ENCODE measurements at regions not wholly inside any gene's neighbourhood (a gene's known extent, or its start where the extent isn't known, plus 50 kb on each side); places are given as distances from the start of the nearest gene placed in this dataset.

DNA sequence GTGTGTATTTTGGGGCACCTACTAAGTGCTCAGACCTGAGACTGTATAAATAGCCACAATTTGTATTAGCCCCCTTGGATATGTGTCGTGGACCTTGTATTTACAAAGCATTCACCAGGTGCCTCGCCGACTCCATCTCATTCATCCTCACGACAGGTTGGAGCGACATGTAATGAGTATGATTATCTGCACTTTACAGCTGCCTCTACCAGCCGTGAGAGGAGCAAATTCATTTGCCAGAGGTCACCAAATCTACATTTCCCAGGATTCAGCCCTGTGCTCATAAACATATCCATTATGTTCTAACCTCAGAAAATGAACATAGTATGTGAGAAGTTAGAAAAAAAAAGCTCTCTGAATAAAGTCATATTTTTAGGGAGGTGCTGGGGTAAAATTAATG is 167.4 kb downstream of the ZDHHC21 start:
- Histone ChIP-seq H3K27ac (ENCODE audit: insufficient read length, low read depth, low read length) (no peak overlapping the region), H3T11ph (ENCODE audit: low read length) (no peak overlapping the region), H3K4me2 (ENCODE audit: insufficient read depth, insufficient read length, low read length) (no peak overlapping the region), H2BK5ac (ENCODE audit: insufficient read length, low read length) (no peak overlapping the region), H3K27me3 (ENCODE audit: insufficient read depth, low read length) (no peaks in the 10 kb centered on the region), H2AFZ (ENCODE audit: low read length) (no peak overlapping the region), H2BK15ac (ENCODE audit: low read depth, low read length) (no peak overlapping the region), H2BK12ac (ENCODE audit: insufficient read length, low read depth, low read length) (no peak overlapping the region), H3K9ac (ENCODE audit: extremely low read depth, insufficient read length, low read length) (no peak overlapping the region), H3K23ac (ENCODE audit: insufficient read length, low read depth, low read length) (no peak overlapping the region), H3K18ac (ENCODE audit: insufficient read length, low read depth, low read length) (no peak overlapping the region), H3K9me3 (ENCODE audit: control insufficient read depth, low read depth, low read length) (no peaks in the 10 kb centered on the region), H2BK120ac (ENCODE audit: low read depth, low read length, poor library complexity, severe bottlenecking) (no peak overlapping the region), H3K4ac (ENCODE audit: low read depth, low read length) (no peak overlapping the region), H2AK5ac (ENCODE audit: insufficient read length, low read length) (no peak overlapping the region), H3K23me2 (ENCODE audit: insufficient read length, low read depth, low read length, poor library complexity, severe bottlenecking) (no peaks in the 10 kb centered on the region), H3K79me1 (ENCODE audit: insufficient read depth, low read depth, low read length, poor library complexity, severe bottlenecking) (no peaks in the 10 kb centered on the region), H4K20me1 (ENCODE audit: control insufficient read depth, insufficient read depth, insufficient read length) (no peaks in the 10 kb centered on the region), H4K5ac (ENCODE audit: insufficient read length, low read depth, low read length) (no peak overlapping the region), H3K14ac (ENCODE audit: insufficient read depth, low read length) (no peak overlapping the region), H2BK20ac (ENCODE audit: low read depth, low read length, poor library complexity, severe bottlenecking) (no peak overlapping the region), H4K91ac (ENCODE audit: insufficient read length, low read depth, low read length) (no peak overlapping the region), H3K79me2 (ENCODE audit: insufficient read depth, low read length) (no peaks in the 10 kb centered on the region), H3K4me1 (ENCODE audit: insufficient read depth, low read length) (no peaks in the 10 kb centered on the region), H4K8ac (replicated peaks; ENCODE audit: insufficient read length, low read depth, low read length) (no peak overlapping the region), H3K56ac (ENCODE audit: insufficient read length, low read depth, low read length) (no peak overlapping the region)
- no peak for DNase-seq
- TF ChIP-seq, protein P1, sequence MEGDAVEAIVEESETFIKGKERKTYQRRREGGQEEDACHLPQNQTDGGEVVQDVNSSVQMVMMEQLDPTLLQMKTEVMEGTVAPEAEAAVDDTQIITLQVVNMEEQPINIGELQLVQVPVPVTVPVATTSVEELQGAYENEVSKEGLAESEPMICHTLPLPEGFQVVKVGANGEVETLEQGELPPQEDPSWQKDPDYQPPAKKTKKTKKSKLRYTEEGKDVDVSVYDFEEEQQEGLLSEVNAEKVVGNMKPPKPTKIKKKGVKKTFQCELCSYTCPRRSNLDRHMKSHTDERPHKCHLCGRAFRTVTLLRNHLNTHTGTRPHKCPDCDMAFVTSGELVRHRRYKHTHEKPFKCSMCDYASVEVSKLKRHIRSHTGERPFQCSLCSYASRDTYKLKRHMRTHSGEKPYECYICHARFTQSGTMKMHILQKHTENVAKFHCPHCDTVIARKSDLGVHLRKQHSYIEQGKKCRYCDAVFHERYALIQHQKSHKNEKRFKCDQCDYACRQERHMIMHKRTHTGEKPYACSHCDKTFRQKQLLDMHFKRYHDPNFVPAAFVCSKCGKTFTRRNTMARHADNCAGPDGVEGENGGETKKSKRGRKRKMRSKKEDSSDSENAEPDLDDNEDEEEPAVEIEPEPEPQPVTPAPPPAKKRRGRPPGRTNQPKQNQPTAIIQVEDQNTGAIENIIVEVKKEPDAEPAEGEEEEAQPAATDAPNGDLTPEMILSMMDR (conservative IDR thresholded peaks at IDR 0.05): no peak
- Mint-ChIP-seq H3K9me3 (no peaks in the 10 kb centered on the region), H3K27ac (no peak overlapping the region), H3K4me3 (no peak overlapping the region), H3K4me1 (peaks cover 16 to 17% of the 10 kb centered on the region in 2 experiments), H3K27me3 (ENCODE audit: low read depth) (no peaks in the 10 kb centered on the region), H3K36me3 (ENCODE audit: insufficient read depth in 1 of 3, low read depth in 3 of 3) (no peaks in the 10 kb centered on the region)
- no CpG with 5 or more reads among the region's 6 CpGs for WGBS (ENCODE audit: extremely low coverage, insufficient read length, low lambda C conversion rate)
